H9 (cell line): ENCODE measurements at regions not wholly inside any gene's neighbourhood (a gene's known extent, or its start where the extent isn't known, plus 50 kb on each side); places are given as distances from the start of the nearest gene placed in this dataset.

Source experiments
- DNase-seq: peaks from one replicate; pipeline ENCODE4 v3.0.0-alpha.2; 2017
- H2AFZ ChIP-seq: one replicate; pipeline ENCODE4 v1.6.1; 2013; ENCODE audit warnings: mild to moderate bottlenecking, low read length, control low read depth, moderate library complexity
- H2AK5ac ChIP-seq: 2 replicates; pipeline ENCODE4 v1.6.1; 2013; ENCODE audit warnings: low read length, control low read depth, mixed read lengths; ENCODE audit not compliant: insufficient read length
- H2BK120ac ChIP-seq: one replicate; pipeline ENCODE4 v1.6.1; 2013; ENCODE audit warnings: low read depth, mild to moderate bottlenecking, low read length, control low read depth, inconsistent platforms; ENCODE audit not compliant: poor library complexity, severe bottlenecking
- H2BK12ac ChIP-seq: 2 replicates; pipeline ENCODE4 v1.6.1; 2013; ENCODE audit warnings: low read length, control low read depth, mixed read lengths, low read depth; ENCODE audit not compliant: insufficient read length
- H2BK15ac ChIP-seq: 2 replicates; pipeline ENCODE4 v1.6.1; 2013; ENCODE audit warnings: low read depth, low read length, control low read depth
- H2BK20ac ChIP-seq: one replicate; pipeline ENCODE4 v1.6.1; 2013; ENCODE audit warnings: low read depth, mild to moderate bottlenecking, low read length, control low read depth, inconsistent platforms; ENCODE audit not compliant: poor library complexity, severe bottlenecking
- H2BK5ac ChIP-seq: 2 replicates; pipeline ENCODE4 v1.6.1; 2013; ENCODE audit warnings: low read length, control low read depth, mixed read lengths; ENCODE audit not compliant: insufficient read length
- H3K14ac ChIP-seq: 2 replicates; pipeline ENCODE4 v1.6.1; 2013; ENCODE audit warnings: low read length, control low read depth; ENCODE audit not compliant: insufficient read depth
- H3K18ac ChIP-seq: 2 replicates; pipeline ENCODE4 v1.6.1; 2013; ENCODE audit warnings: low read depth, mild to moderate bottlenecking, mixed read lengths, low read length, control low read depth; ENCODE audit not compliant: insufficient read length
- H3K23ac ChIP-seq: 2 replicates; pipeline ENCODE4 v1.6.1; 2013; ENCODE audit warnings: low read length, control low read depth, mixed read lengths, low read depth; ENCODE audit not compliant: insufficient read length
- H3K23me2 ChIP-seq: 2 replicates; pipeline ENCODE4 v1.6.1; 2013; ENCODE audit warnings: low read depth, mild to moderate bottlenecking, mixed read lengths, low read length, control low read depth; ENCODE audit not compliant: insufficient read length, poor library complexity, severe bottlenecking
- H3K27ac ChIP-seq: 2 replicates; pipeline ENCODE4 v1.5.1; 2013; ENCODE audit warnings: low read length, control low read depth, mixed read lengths, low read depth; ENCODE audit not compliant: insufficient read length
- H3K27me3 ChIP-seq: 2 replicates; pipeline ENCODE4 v1.6.1; 2013; ENCODE audit warnings: low read length, control low read depth, inconsistent platforms; ENCODE audit not compliant: insufficient read depth
- H3K4ac ChIP-seq: 2 replicates; pipeline ENCODE4 v1.6.1; 2013; ENCODE audit warnings: low read depth, mild to moderate bottlenecking, control low read depth, inconsistent platforms, low read length, moderate library complexity
- H3K4me1 ChIP-seq: 2 replicates; pipeline ENCODE4 v1.6.1; 2013; ENCODE audit warnings: low read length, control low read depth, inconsistent platforms; ENCODE audit not compliant: insufficient read depth
- H3K4me2 ChIP-seq: 2 replicates; pipeline ENCODE4 v1.6.1; 2013; ENCODE audit warnings: low read length, control low read depth, mixed read lengths; ENCODE audit not compliant: insufficient read length, insufficient read depth
- H3K56ac ChIP-seq: 2 replicates; pipeline ENCODE4 v1.6.1; 2013; ENCODE audit warnings: low read depth, mild to moderate bottlenecking, mixed read lengths, low read length, control low read depth; ENCODE audit not compliant: insufficient read length
- H3K79me1 ChIP-seq: 2 replicates; pipeline ENCODE4 v1.6.1; 2013; ENCODE audit warnings: low read depth, mild to moderate bottlenecking, moderate library complexity, low read length, control low read depth, inconsistent platforms; ENCODE audit not compliant: insufficient read depth, poor library complexity, severe bottlenecking
- H3K79me2 ChIP-seq: 2 replicates; pipeline ENCODE4 v1.6.1; 2013; ENCODE audit warnings: low read length, control low read depth, inconsistent platforms; ENCODE audit not compliant: insufficient read depth
- H3K9ac ChIP-seq: 2 replicates; pipeline ENCODE4 v1.6.1; 2013; ENCODE audit warnings: low read length, control low read depth, mixed read lengths; ENCODE audit not compliant: insufficient read length; ENCODE audit errors: extremely low read depth
- H3K9me3 ChIP-seq: one replicate; pipeline ENCODE4 v1.6.1; 2013; ENCODE audit warnings: low read depth, low read length, inconsistent platforms; ENCODE audit not compliant: control insufficient read depth
- H3T11ph ChIP-seq: one replicate; pipeline ENCODE4 v1.6.1; 2013; ENCODE audit warnings: mild to moderate bottlenecking, low read length, control low read depth, inconsistent platforms
- H4K20me1 ChIP-seq: one replicate; pipeline ENCODE4 v1.6.1; 2013; ENCODE audit not compliant: control insufficient read depth, insufficient read length, insufficient read depth
- H4K5ac ChIP-seq: 2 replicates; pipeline ENCODE4 v1.6.1; 2013; ENCODE audit warnings: low read depth, mild to moderate bottlenecking, mixed read lengths, low read length, control low read depth; ENCODE audit not compliant: insufficient read length
- H4K8ac ChIP-seq: replicated peaks from 2 replicates; pipeline ENCODE4 v1.6.1; 2013; ENCODE audit warnings: low read length, control low read depth, mixed read lengths, low read depth; ENCODE audit not compliant: insufficient read length
- H4K91ac ChIP-seq: 2 replicates; pipeline ENCODE4 v1.6.1; 2013; ENCODE audit warnings: low read depth, mild to moderate bottlenecking, moderate library complexity, mixed read lengths, low read length, control low read depth; ENCODE audit not compliant: insufficient read length
- H3K27ac Mint-ChIP-seq, 3 experiments: 2 replicates in 2 of 3; 3 replicates in 1 of 3; pipeline ENCODE4 v1.8.0; 2020 to 2021; ENCODE audit warnings: mixed read lengths in 3 of 3, mild to moderate bottlenecking in 1 of 3, moderate library complexity in 1 of 3
- H3K27me3 Mint-ChIP-seq: 2 replicates; pipeline ENCODE4 v1.8.0; 2021; ENCODE audit warnings: low read depth, mild to moderate bottlenecking, moderate library complexity, mixed read lengths
- H3K36me3 Mint-ChIP-seq, 3 experiments: 2 replicates in 2 of 3; 3 replicates in 1 of 3; pipeline ENCODE4 v1.8.0; 2020 to 2021; ENCODE audit warnings: low read depth in 3 of 3, mixed read lengths in 3 of 3; ENCODE audit not compliant: insufficient read depth in 1 of 3
- H3K4me1 Mint-ChIP-seq, 2 experiments: 2 replicates each; pipeline ENCODE4 v1.8.0; 2020; ENCODE audit warnings: mixed read lengths in 2 of 2
- H3K4me3 Mint-ChIP-seq, 2 experiments: 2 replicates in 1 of 2; 3 replicates in 1 of 2; pipeline ENCODE4 v1.8.0; 2020 to 2021; ENCODE audit warnings: mild to moderate bottlenecking in 2 of 2, mixed read lengths in 2 of 2, moderate library complexity in 1 of 2
- H3K9me3 Mint-ChIP-seq, 2 experiments: 2 replicates in 1 of 2; 3 replicates in 1 of 2; pipeline ENCODE4 v1.8.0; 2020; ENCODE audit warnings: mild to moderate bottlenecking in 2 of 2, mixed read lengths in 2 of 2, moderate library complexity in 1 of 2
- WGBS: extraction: QIAGEN DNeasy Blood & Tissue Kit; methylation state at CpG from one replicate; pipeline ENCODE4 v1.1.7; 2013; ENCODE audit warnings: missing lambda C conversion rate, low lambda C conversion rate, mixed read lengths; ENCODE audit not compliant: insufficient read length; ENCODE audit errors: extremely low coverage; 5-methylcytosine and 5-hydroxymethylcytosine counted together
- TF ChIP-seq, protein P1 (sequence below): fragments of 200-600 bp; sonication (generic); conservative IDR thresholded peaks from 3 replicates; pipeline ENCODE4 v1.8.0; 2021; ENCODE audit warnings: antibody characterized with exemption, mild to moderate bottlenecking

DNA sequence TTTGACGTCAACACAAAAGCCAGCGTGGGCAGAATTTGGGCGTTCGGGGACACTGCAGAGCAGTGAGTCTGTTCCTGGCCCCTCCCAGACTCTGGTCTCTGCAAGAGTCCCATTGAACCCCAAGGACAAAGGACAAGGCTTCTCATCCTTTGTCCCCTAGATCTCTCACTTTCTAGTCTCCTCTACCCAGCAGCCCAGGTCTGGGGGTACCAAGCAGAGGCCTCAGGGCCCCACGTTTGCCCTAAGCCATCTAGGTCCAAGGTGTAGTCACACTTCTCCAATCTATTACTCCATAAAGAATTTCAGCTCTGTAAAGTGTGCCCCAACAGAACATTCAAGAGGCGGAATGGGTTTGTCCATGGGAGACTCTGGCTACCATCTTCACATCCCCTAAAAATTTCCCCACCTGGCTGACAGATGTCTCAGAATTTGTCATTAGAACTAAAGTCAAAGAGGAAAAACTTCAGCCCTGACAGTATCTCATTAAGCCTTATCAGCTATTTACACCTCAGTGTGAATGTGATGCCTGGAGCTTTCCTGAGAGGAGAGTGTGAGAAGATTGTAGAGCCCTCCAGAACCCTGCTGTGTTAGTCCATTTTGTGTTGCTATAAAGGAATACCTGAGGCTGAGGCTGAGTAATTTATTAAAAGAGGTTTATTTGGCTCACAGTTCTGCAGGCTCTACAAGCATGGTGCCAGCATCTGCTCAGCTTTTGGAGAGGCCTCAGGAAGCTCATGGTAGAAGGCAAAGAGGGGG lies 81.4 kb upstream of the HABP2 start:
- Histone ChIP-seq H3K18ac (no peak overlapping the region), H3K23ac (no peak overlapping the region), H2AFZ (no peak overlapping the region), H3K79me1 (no peaks in the 10 kb centered on the region), H4K5ac (no peak overlapping the region), H3K9ac (no peak overlapping the region), H3T11ph (no peak overlapping the region), H2BK12ac (no peak overlapping the region), H3K14ac (no peak overlapping the region), H2BK20ac (no peak overlapping the region), H4K8ac (no peak overlapping the region), H2BK15ac (no peak overlapping the region), H2BK5ac (no peak overlapping the region), H2AK5ac (no peak overlapping the region), H4K91ac (no peak overlapping the region), H3K23me2 (no peaks in the 10 kb centered on the region), H3K27ac (no peak overlapping the region), H3K4ac (no peak overlapping the region), H3K4me2 (no peak overlapping the region), H3K9me3 (no peaks in the 10 kb centered on the region), H3K27me3 (no peaks in the 10 kb centered on the region), H2BK120ac (no peak overlapping the region), H3K4me1 (no peaks in the 10 kb centered on the region), H3K79me2 (no peaks in the 10 kb centered on the region), H4K20me1 (no peaks in the 10 kb centered on the region), H3K56ac (no peak overlapping the region)
- no peak for DNase-seq
- H3K4me3 Mint-ChIP-seq = no peak overlapping the region
- H3K4me1 Mint-ChIP-seq = peaks cover 0 to 7% of the 10 kb centered on the region in 2 experiments; a peak in 2 of 4 replicates
- TF ChIP-seq, protein P1, sequence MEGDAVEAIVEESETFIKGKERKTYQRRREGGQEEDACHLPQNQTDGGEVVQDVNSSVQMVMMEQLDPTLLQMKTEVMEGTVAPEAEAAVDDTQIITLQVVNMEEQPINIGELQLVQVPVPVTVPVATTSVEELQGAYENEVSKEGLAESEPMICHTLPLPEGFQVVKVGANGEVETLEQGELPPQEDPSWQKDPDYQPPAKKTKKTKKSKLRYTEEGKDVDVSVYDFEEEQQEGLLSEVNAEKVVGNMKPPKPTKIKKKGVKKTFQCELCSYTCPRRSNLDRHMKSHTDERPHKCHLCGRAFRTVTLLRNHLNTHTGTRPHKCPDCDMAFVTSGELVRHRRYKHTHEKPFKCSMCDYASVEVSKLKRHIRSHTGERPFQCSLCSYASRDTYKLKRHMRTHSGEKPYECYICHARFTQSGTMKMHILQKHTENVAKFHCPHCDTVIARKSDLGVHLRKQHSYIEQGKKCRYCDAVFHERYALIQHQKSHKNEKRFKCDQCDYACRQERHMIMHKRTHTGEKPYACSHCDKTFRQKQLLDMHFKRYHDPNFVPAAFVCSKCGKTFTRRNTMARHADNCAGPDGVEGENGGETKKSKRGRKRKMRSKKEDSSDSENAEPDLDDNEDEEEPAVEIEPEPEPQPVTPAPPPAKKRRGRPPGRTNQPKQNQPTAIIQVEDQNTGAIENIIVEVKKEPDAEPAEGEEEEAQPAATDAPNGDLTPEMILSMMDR = no peak
- no CpG with 5 or more reads among the region's 6 CpGs for WGBS
- peaks cover 12% of the 10 kb centered on the region for H3K27me3 Mint-ChIP-seq
- H3K27ac Mint-ChIP-seq = no peak overlapping the region
- H3K36me3 Mint-ChIP-seq = no peaks in the 10 kb centered on the region
- H3K9me3 Mint-ChIP-seq = peaks cover 0 to 3% of the 10 kb centered on the region in 2 experiments; a peak in 2 of 5 replicates
